ENCODE measurements at regions not wholly inside any gene's neighbourhood (a gene's known extent, or its start where the extent isn't known, plus 50 kb on each side); places are given as distances from the start of the nearest gene placed in this dataset.

- H3K4me3 Mint-ChIP-seq: no peak overlapping the region
Observed at GRCh38 chr6:2378891-2379652, 133.7 kb upstream of the GMDS start.

GRCh38 chr6:2378046-2378657, 132.7 kb upstream of the GMDS start:
- Mint-ChIP-seq H3K27me3 (ENCODE audit: low read depth) (no peaks in the 10 kb centered on the region), H3K4me1 (no peaks in the 10 kb centered on the region), H3K36me3 (ENCODE audit: low read depth) (no peaks in the 10 kb centered on the region), H3K27ac (ENCODE audit: unreplicated experiment) (no peak overlapping the region), H3K9me3 (peaks cover 3% of the 10 kb centered on the region), H3K4me3 (no peak overlapping the region)
- DNase-seq (ENCODE audit: low read depth, low spot score): no peak
- no peak for TF ChIP-seq CTCF (conservative IDR thresholded peaks at IDR 0.05)

More at GRCh38 chr6:2378891-2379652, 133.7 kb upstream of the GMDS start:
- Mint-ChIP-seq H3K9me3 (peaks cover 3% of the 10 kb centered on the region), H3K27ac (ENCODE audit: unreplicated experiment) (no peak overlapping the region), H3K27me3 (ENCODE audit: low read depth) (no peaks in the 10 kb centered on the region), H3K4me1 (no peaks in the 10 kb centered on the region), H3K36me3 (ENCODE audit: low read depth) (no peaks in the 10 kb centered on the region)
- no peak for DNase-seq (ENCODE audit: low read depth, low spot score)
- no peak for TF ChIP-seq CTCF (conservative IDR thresholded peaks at IDR 0.05)

GRCh38 chr6:2376429-2377355, 131.3 kb upstream of the GMDS start:
- Mint-ChIP-seq H3K4me3 (no peak overlapping the region), H3K4me1 (no peaks in the 10 kb centered on the region), H3K27me3 (ENCODE audit: low read depth) (no peaks in the 10 kb centered on the region), H3K36me3 (ENCODE audit: low read depth) (no peaks in the 10 kb centered on the region), H3K9me3 (peaks cover 3% of the 10 kb centered on the region), H3K27ac (ENCODE audit: unreplicated experiment) (no peak overlapping the region)
- TF ChIP-seq CTCF (conservative IDR thresholded peaks at IDR 0.05): no peak
- DNase-seq (ENCODE audit: low read depth, low spot score): no peak

- peaks cover 3% of the 10 kb centered on the region for H3K9me3 Mint-ChIP-seq
- H3K4me1 Mint-ChIP-seq: no peaks in the 10 kb centered on the region
- H3K27ac Mint-ChIP-seq (ENCODE audit: unreplicated experiment): no peak overlapping the region
- no peaks in the 10 kb centered on the region for H3K27me3 Mint-ChIP-seq (ENCODE audit: low read depth)
- no peak overlapping the region for H3K4me3 Mint-ChIP-seq
- no peak for TF ChIP-seq CTCF (conservative IDR thresholded peaks at IDR 0.05)
- no peaks in the 10 kb centered on the region for H3K36me3 Mint-ChIP-seq (ENCODE audit: low read depth)
- no peak for DNase-seq (ENCODE audit: low read depth, low spot score)
Observed at GRCh38 chr6:2375443-2375842, 130.0 kb upstream of the GMDS start.

GRCh38 chr6:2369606-2370005, 124.2 kb upstream of the GMDS start:
- Mint-ChIP-seq H3K9me3 (no peaks in the 10 kb centered on the region), H3K27ac (ENCODE audit: unreplicated experiment) (no peak overlapping the region), H3K27me3 (ENCODE audit: low read depth) (no peaks in the 10 kb centered on the region), H3K36me3 (ENCODE audit: low read depth) (no peaks in the 10 kb centered on the region), H3K4me1 (no peaks in the 10 kb centered on the region), H3K4me3 (no peak overlapping the region)
- no peak for TF ChIP-seq CTCF (conservative IDR thresholded peaks at IDR 0.05)
- no peak for DNase-seq (ENCODE audit: low read depth, low spot score)

Data from neural crest cell (in vitro differentiated cells).